Erythroblast (primary cell): ENCODE measurements at regions not wholly inside any gene's neighbourhood (a gene's known extent, or its start where the extent isn't known, plus 50 kb on each side); places are given as distances from the start of the nearest gene placed in this dataset.

Experiments used
- GATA1 ChIP-seq: IDR thresholded peaks from 2 replicates; pipeline ENCODE4 v1.6.1; 2011; ENCODE audit warnings: low read depth, mild to moderate bottlenecking, control low read depth, low read length, moderate library complexity
- POLR2A ChIP-seq: IDR thresholded peaks from 2 replicates; pipeline ENCODE4 v1.6.1; 2011; ENCODE audit warnings: mild to moderate bottlenecking, low read length

- TF ChIP-seq POLR2A (no peak), GATA1 (no peak)
These were observed 111.0 kb upstream of the CPEB4 start for GRCh38 chr5:173777149-173777548.
